GM12892 (cell line): ENCODE measurements at regions not wholly inside any gene's neighbourhood (a gene's known extent, or its start where the extent isn't known, plus 50 kb on each side); places are given as distances from the start of the nearest gene placed in this dataset.
"Not testable (repeated sequence)": the region's sequence is repeated elsewhere in the genome, so short reads cannot be mapped to it uniquely, and the experiment has no call there.

Experiments used
- DNase-seq: peaks from one replicate; pipeline ENCODE4 v3.0.0; 2011; ENCODE audit not compliant: insufficient read length
- FAIRE-seq: peaks from 2 replicates; lab custom pipeline; 2011; peaks lifted over from hg19 to GRCh38; lab: Jason Lieb, UNC
- POLR2A ChIP-seq: IDR thresholded peaks from 2 replicates; pipeline ENCODE4 v1.6.1; 2011; ENCODE audit warnings: low read depth, low read length, control low read depth
- POLR2AphosphoS5 ChIP-seq: IDR thresholded peaks from 2 replicates; pipeline ENCODE4 v1.6.1; 2011; ENCODE audit warnings: low read depth, low read length, control low read depth
- TAF1 ChIP-seq: IDR thresholded peaks from 2 replicates; pipeline ENCODE4 v1.6.1; 2011; ENCODE audit warnings: low read depth, mild to moderate bottlenecking, control low read depth, low read length, borderline replicate concordance

DNA sequence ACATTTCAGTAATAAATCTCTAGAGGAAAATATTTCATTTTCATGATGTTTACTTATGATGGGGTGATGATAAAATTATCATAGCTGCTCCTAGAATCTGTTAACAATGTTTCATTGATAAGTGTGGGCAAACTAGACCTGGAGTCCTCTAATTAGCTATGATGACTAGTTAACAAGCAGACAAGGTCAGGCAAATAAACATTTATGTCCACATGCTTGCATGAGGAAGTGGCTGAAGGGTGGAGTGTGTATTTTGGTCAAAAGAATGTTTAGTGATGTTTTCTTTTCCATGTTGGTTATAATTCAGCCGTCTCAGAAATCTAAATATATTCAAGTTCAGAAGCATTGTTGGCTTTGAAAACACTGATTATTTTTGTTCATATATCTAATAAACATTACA is 99.9 kb upstream of the FN1 start:
- FAIRE-seq, result no peak
- DNase-seq, result no peak
- TF ChIP-seq POLR2A (no peak), POLR2AphosphoS5 (no peak)

- DNase-seq, result no peak
- no peak for FAIRE-seq
- TF ChIP-seq TAF1, result no peak
- no peak for TF ChIP-seq POLR2A
- TF ChIP-seq POLR2AphosphoS5, result no peak
These were observed 99.3 kb upstream of the FN1 start for GRCh38 chr2:215535125-215535668.

DNA sequence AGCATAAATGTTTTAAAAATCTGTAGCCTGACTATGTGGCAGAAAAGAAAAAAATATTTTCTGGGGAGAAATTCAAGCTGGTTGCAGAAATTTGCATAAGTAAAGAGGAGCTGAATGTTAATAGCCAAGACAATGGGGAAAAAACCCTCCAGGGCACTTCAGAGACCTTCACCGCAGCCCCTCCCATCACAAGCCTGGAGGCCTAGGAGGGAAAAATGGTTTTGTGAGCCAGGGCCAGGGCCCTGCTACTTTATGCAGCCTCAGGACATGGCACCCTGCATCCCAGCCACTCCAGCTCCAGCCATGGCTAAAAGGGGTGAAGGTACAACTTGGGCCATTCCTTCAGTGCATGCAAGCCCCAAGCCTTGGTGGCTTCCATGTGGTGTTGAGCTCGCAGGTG is 97.8 kb upstream of the FN1 start:
- not testable (repeated sequence) for FAIRE-seq, DNase-seq

DNA sequence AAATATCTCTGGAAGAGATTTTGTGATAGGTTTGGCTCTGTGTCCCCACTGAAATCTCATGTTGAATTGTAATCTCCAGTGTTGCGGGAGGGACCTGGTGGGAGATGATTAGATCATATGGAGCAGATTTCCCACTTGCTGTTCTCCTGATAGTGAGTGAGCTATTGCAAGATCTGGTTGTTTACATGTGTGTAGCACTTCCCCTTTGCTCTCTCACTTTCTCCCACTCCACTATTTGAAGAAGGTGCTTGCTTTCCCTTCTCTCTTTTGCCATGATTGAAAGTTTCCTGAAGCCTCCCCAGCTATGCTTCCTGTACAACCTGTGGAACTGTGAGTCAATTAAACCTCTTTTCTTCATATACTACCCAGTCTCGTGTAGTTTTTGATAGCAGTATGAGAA is 97.0 kb upstream of the FN1 start:
- TF ChIP-seq POLR2A, result no peak
- no peak for TF ChIP-seq TAF1
- no peak for TF ChIP-seq POLR2AphosphoS5
- no peak for DNase-seq
- no peak for FAIRE-seq

DNA sequence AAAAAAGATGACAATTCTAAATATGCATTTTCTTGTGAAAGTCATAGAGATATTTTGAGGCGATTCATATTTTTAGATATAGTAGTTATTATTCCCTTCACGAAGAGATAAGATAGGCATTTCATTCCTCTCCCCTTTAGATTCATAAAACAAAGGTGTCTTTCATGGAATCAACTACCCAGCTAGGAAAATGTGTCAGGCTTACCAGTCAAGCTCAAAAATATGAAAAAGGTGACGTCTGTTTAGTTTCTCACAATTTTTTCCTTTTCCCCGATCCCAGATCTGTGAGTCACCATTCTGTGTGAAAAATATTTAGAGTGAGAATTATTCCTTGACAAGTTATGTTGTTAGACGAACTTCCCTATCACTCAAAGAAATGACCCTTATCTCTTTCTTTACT is 95.4 kb upstream of the FN1 start:
- no peak for DNase-seq
- no peak for FAIRE-seq
- TF ChIP-seq POLR2A, result no peak
- no peak for TF ChIP-seq POLR2AphosphoS5
- TF ChIP-seq TAF1, result no peak

DNA sequence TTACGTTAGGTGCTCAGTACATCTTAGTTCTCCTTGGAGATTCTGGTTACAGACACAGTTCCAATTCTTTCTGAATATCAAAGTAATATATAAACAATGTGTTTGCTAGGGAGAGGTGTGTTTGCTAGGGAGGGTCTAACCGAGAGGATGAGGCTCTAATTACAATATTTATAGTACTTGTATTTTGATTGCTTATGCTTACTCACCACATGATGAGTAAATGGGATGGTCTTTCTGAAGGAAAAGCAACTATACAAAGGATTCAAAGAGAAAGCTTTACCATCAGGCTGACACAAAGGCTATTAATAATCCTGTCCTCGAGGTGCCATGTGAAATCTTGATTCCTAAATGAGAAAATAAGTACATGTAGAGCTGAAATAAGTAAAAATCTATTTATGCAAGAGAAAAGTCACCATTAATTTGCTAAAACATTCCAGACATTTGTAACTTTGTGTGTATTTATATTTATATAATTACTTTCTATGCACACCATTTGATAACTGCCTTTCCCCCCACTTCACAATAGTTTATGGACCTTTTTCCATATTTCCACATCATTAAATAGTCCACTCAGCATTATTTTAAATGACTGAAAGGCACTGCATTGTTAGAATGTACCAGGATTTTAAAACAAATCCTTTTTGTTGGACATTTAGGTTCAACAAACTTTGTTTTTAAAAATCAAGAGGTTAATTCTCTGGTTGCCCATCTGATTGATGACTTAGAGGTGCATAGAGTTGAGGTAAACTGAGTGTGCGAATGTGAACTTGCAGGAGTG is 94.5 kb upstream of the FN1 start:
- no peak for DNase-seq
- FAIRE-seq, result no peak
- TF ChIP-seq POLR2AphosphoS5 (no peak), TAF1 (no peak), POLR2A (no peak)

DNA sequence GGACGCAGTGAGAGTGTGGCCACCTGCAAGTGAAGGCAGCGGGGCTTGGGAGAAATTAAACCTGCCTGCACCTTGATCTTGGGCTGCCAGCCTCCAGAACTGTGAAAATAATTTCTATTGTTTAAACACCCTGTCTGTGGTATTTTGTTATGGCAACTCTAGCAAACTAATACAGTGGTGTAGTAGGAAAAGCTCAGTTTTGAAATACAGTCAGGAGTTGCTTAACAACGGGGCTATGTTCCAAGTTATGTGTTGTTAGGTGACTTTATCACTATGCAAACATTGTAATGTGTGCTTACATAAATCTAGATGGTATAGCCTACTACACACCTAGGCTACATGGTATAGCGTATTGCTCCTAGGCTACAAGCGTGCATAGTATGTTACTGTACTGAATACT is 93.4 kb upstream of the FN1 start:
- TF ChIP-seq TAF1 (no peak), POLR2AphosphoS5 (no peak), POLR2A (no peak)
- DNase-seq, result no peak
- FAIRE-seq, result no peak

DNA sequence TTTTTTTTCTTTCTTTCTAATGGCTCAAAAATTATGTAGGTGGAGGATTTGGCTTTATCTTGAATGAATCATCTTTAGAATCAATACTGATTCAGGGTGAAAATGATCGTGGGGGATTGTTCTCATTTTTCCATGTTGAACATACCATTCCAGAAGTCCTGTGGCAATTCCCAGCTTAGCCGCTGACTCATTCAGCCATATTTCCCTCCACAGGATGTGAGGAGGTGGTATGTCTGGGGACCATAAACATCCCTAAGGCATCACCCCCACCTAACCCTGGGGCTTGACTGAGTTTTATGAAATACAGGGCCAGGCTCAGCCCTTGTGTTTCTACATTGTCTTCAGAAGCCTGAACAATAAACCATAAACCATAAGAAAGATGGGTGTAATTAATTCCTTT is 92.7 kb upstream of the FN1 start:
- TF ChIP-seq POLR2AphosphoS5 (no peak), POLR2A (no peak), TAF1 (no peak)
- DNase-seq (no peak), FAIRE-seq (no peak)

- DNase-seq, result no peak
- TF ChIP-seq TAF1, result no peak
- TF ChIP-seq POLR2A, result no peak
- no peak for TF ChIP-seq POLR2AphosphoS5
These were observed 91.9 kb upstream of the FN1 start for GRCh38 chr2:215527736-215528135.

GRCh38 chr2:215526341-215526740 is 90.5 kb upstream of the FN1 start:
- no peak for DNase-seq
- FAIRE-seq, result no peak
- TF ChIP-seq POLR2A, result no peak
- TF ChIP-seq POLR2AphosphoS5, result no peak

More at GRCh38 chr2:215527736-215528135, 91.9 kb upstream of the FN1 start:
- no peak for FAIRE-seq

GRCh38 chr2:215522237-215522636 is 86.4 kb upstream of the FN1 start:
- no peak for TF ChIP-seq POLR2A
- no peak for TF ChIP-seq TAF1
- no peak for TF ChIP-seq POLR2AphosphoS5
- no peak for DNase-seq
- FAIRE-seq, result no peak

- no peak for TF ChIP-seq TAF1
- no peak for TF ChIP-seq POLR2A
- no peak for TF ChIP-seq POLR2AphosphoS5
- FAIRE-seq, result no peak
- DNase-seq, result no peak
These were observed 85.2 kb upstream of the FN1 start for GRCh38 chr2:215521031-215521430.

DNA sequence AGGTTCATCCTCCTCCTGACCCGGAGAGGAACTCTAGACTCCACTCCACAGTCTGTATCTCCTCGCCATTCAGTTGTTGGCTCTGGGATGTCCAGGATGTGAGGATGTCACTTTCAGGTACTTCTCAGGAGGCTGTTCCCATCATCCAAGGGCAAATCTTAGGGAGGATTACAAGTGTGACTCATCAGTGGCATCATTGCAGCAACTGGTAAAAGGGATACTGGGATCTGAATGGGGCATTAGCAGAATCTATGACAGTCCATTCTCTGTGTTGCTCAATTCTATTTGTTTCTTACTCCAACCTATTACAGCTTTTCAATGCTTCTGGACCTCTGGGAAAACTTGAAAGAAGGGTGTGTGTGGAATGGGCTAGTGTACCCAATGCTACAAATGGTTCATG is 81.5 kb upstream of the FN1 start:
- no peak for TF ChIP-seq POLR2A
- no peak for TF ChIP-seq TAF1
- no peak for TF ChIP-seq POLR2AphosphoS5
- FAIRE-seq, result no peak
- no peak for DNase-seq
